IPS DF 6.9 (cell line): ENCODE measurements at regions not wholly inside any gene's neighbourhood (a gene's known extent, or its start where the extent isn't known, plus 50 kb on each side); places are given as distances from the start of the nearest gene placed in this dataset.

Source experiments
- DNase-seq: peaks from one replicate; pipeline ENCODE4 v3.0.0-alpha.2; 2013; ENCODE audit warnings: low read depth, low spot score
- H3K27ac ChIP-seq: one replicate; pipeline ENCODE4 v1.5.1; 2013; ENCODE audit warnings: low read length, control low read depth
- H3K27me3 ChIP-seq: 2 replicates; pipeline ENCODE4 v1.6.1; 2013; ENCODE audit warnings: mild to moderate bottlenecking, low read length; ENCODE audit not compliant: control insufficient read depth, insufficient read depth
- H3K36me3 ChIP-seq: 2 replicates; pipeline ENCODE4 v1.6.1; 2013; ENCODE audit warnings: low read length; ENCODE audit not compliant: control insufficient read depth, insufficient read depth
- H3K4me1 ChIP-seq: 2 replicates; pipeline ENCODE4 v1.6.1; 2013; ENCODE audit warnings: low read length; ENCODE audit not compliant: control insufficient read depth, insufficient read depth
- H3K4me3 ChIP-seq: 2 replicates; pipeline ENCODE4 v1.5.1; 2013; ENCODE audit warnings: mild to moderate bottlenecking, low read length
- H3K9me3 ChIP-seq: 2 replicates; pipeline ENCODE4 v1.6.1; 2013; ENCODE audit warnings: low read length, inconsistent platforms; ENCODE audit not compliant: control insufficient read depth, insufficient read depth
- WGBS: extraction: QIAGEN DNeasy Blood & Tissue Kit; methylation state at CpG from one replicate; pipeline ENCODE4 v1.1.7; 2013; ENCODE audit warnings: mixed read lengths, missing lambda C conversion rate; ENCODE audit not compliant: insufficient read length, insufficient coverage; 5-methylcytosine and 5-hydroxymethylcytosine counted together

DNA sequence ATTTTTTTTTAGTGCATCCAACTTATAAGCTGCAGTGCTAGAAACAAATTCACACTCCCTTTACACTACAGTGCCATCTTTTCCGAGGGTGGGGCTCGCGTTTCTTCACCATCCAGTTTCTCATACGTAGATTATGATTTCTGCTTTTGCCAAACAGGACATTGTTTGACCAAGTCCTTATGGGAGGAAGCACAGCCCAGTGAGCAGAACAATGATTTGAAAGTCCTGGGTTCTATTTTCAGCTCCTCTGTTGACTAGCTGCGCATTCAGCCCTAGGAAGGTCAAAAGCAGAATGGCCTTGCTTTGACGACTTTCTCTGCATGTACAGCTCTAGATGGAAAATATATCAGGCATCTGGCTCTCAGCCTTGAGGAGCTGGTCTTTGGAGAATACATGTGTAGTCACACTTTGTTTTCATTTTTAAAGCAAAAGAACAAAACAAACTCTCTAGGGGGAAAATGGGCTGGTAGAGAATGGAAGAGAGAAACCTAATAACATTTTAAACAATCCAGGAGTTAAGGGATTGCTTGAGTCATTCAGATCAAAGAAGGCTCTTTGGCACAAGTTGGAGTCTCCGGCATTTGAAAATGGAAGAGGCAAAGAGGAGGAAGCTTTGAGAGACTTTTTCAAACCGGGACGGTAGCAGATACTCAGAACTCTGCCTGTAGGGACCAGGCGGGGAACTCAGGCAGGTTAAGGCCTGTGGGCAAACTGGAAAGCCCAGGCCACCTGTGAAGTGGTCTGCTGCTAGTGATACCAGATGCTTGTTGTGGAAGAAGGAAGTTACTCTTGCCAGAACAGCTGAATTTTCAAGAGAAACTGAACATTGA lies 257.3 kb upstream of the PLEKHG7 start:
- WGBS, result no CpG with 5 or more reads among the region's 10 CpGs
- Histone ChIP-seq H3K27ac (no peak overlapping the region), H3K36me3 (no peaks in the 10 kb centered on the region), H3K4me3 (no peak overlapping the region), H3K4me1 (no peaks in the 10 kb centered on the region), H3K27me3 (no peaks in the 10 kb centered on the region), H3K9me3 (no peaks in the 10 kb centered on the region; the same call in 1 of the 2 replicates)
- no peak for DNase-seq

DNA sequence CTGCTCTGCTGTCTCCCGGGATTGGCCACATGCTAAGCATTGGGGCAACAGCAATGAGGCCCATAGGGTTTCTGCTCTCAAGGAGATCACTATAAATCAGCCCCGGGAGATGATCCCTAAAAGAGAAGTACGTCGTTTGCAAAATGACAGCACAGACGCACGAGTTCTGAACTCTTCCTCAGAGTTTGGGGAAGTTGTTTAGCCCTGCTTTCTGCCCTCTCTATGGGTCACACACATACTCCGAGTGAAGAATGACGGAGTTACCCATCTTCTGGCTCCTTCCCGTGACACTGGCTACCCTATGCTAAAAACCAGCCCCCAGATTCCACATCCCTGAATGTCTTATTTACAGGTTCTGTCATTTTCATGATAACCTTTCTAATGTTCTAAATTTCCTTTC lies 258.0 kb upstream of the PLEKHG7 start:
- Histone ChIP-seq H3K27me3 (no peaks in the 10 kb centered on the region), H3K4me3 (no peak overlapping the region), H3K36me3 (no peaks in the 10 kb centered on the region), H3K9me3 (no peaks in the 10 kb centered on the region; the same call in 1 of the 2 replicates), H3K4me1 (no peaks in the 10 kb centered on the region), H3K27ac (no peak overlapping the region)
- no CpG with 5 or more reads among the region's 9 CpGs for WGBS
- DNase-seq, result no peak

DNA sequence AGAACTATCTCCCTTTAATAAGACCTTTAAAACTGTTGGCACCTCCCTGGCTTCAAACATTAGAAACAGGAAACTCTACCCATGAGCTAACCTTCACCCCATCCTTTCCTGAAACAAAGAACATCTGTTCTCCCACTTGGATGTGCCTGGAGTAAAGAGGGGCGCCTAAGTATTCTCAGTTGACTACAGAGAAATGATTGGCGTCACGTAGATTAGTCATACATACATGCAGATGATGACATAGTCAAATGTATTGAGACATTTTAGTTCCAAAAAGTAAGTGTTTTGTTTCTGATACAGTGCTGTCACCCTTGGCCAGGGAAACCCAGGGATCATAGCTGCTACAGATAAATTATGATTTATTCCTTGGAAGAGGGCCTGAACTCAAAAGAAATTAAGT lies 260.0 kb upstream of the PLEKHG7 start:
- Histone ChIP-seq H3K36me3 (no peaks in the 10 kb centered on the region), H3K4me1 (peaks cover 1% of the 10 kb centered on the region; the same call in 1 of the 2 replicates), H3K27me3 (no peaks in the 10 kb centered on the region), H3K4me3 (no peak overlapping the region), H3K9me3 (no peaks in the 10 kb centered on the region; the same call in 1 of the 2 replicates), H3K27ac (no peak overlapping the region)
- DNase-seq, result no peak
- no CpG with 5 or more reads among the region's 3 CpGs for WGBS

DNA sequence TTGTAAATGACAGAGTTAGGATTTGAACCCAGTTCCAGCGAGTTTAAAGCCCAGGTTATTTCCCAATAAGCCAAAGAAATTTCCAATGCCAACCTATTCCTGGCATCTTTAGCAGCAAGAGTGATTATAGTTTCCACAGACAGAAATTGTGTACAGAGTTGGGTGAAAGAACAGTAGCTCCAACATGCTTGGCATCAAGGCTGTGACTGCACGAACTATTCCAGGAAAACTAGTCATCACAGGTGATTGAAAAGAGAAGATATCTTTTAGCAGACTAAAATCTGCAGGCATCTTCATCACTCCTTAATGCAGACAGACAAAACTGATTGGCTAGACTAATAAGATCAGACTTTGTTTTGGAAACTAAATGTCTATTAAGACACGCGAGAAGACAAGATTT lies 262.7 kb upstream of the PLEKHG7 start:
- no peak for DNase-seq
- Histone ChIP-seq H3K27ac (no peak overlapping the region), H3K4me3 (no peak overlapping the region), H3K4me1 (peaks cover 1% of the 10 kb centered on the region; the same call in 1 of the 2 replicates), H3K9me3 (no peaks in the 10 kb centered on the region; the same call in 1 of the 2 replicates), H3K36me3 (no peaks in the 10 kb centered on the region), H3K27me3 (no peaks in the 10 kb centered on the region)
- WGBS, result no CpG with 5 or more reads among the region's 4 CpGs

DNA sequence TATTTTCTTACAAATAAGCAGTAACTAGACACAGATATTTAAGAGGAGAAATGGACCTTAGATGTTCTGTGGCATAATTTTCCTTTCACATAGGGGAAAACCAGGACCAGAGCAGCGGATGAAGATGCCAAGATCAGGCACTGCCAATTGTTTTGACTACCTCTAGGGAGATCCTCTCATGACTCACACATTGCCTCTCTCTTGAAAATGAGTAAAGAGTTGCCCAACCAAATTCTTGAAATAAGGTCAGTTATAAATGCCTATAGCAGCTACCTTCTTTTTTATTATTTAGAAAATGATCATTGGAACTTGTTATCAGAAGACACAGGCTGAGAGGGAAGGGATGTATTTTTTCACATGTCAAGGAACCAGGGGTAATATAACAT lies 263.4 kb upstream of the PLEKHG7 start:
- no peaks in the 10 kb centered on the region for H3K9me3 ChIP-seq
- no peak for DNase-seq
- no peaks in the 10 kb centered on the region for H3K27me3 ChIP-seq
- H3K36me3 ChIP-seq, result no peaks in the 10 kb centered on the region
- H3K27ac ChIP-seq, result no peak overlapping the region
- peaks cover 1% of the 10 kb centered on the region; the same call in 1 of the 2 replicates for H3K4me1 ChIP-seq
- H3K4me3 ChIP-seq, result no peak overlapping the region
- WGBS, result no CpG with 5 or more reads among the region's 1 CpG

DNA sequence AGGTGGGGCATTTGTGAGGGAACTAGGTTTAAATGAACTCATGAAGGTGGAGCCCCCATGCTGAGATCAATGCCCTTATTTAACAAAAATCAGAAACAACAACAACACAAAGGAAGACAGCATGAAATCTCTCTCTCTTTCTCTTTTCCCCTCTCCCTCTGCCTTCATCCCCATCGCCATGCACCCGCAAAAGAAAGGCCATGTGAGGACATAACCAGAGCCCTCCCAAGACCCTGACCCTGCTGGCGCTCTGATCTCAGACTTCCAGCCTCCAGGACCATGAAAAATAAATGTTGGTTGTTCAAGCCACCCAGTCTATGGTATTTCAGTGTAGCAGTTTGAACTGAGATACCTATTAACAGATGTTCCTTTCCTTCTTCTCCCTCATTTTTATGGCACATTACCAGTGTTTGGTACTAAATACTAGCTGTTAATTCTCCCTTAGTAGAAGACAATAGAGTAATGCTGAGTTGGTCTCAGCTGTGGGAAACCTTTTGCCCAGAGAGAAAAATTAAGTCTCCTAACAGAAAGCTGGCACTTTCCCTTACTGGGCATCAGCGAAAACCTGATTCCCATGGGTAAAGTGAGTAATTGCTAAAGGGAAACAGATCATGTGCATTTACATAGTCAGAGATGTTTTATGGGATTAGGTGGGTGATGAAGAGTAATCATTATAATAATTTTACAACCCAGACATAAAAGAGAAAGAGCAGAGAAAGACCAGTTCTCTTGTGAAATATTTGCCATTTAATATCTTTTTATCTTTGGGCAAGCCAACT lies 264.0 kb upstream of the PLEKHG7 start:
- DNase-seq, result no peak
- Histone ChIP-seq H3K27me3 (no peaks in the 10 kb centered on the region), H3K36me3 (no peaks in the 10 kb centered on the region), H3K4me3 (no peak overlapping the region), H3K9me3 (no peaks in the 10 kb centered on the region), H3K4me1 (peaks cover 1% of the 10 kb centered on the region; the same call in 1 of the 2 replicates), H3K27ac (no peak overlapping the region)
- WGBS, result no CpG with 5 or more reads among the region's 4 CpGs

DNA sequence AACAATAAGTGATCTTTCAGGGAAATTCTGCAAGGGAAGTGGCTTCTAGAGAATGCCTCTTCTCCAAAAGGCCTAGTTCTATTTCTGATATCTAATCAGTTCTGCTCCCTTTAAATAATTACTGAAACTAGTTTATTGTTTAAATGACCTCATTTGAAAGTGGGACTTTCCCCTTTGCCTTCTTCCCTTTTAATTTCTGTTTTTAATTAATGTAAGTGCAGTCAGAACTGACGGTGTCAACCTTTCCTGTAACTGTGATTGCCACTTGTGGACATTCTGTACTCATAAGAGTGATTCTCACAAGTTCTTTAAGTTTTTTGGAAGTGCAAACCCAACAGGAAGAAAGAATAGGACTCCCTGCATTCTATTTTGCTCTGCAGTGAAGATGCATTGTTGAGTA lies 265.3 kb upstream of the PLEKHG7 start:
- WGBS, result no CpG with 5 or more reads among the region's 1 CpG

DNA sequence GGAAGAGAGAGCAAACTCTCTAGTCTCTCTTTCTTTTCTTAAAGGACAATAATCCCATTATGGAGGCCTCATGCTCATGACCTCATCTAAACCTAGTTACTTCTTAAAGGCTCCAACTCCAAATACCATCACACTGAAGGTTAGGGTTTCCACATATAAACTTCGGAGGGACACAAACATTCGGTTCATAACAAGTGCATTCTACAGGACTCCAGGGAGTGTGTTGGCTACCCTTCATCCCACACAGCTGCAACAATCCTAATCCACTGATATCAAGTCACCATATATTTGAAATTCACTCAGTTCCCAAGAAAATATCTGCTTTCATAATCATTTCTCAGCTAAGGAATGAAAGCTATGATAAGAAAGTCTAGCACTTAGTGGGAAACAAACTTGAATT lies 265.9 kb upstream of the PLEKHG7 start:
- no CpG with 5 or more reads among the region's 2 CpGs for WGBS
- Histone ChIP-seq H3K4me3 (no peak overlapping the region), H3K27ac (no peak overlapping the region), H3K9me3 (no peaks in the 10 kb centered on the region), H3K27me3 (no peaks in the 10 kb centered on the region), H3K4me1 (peaks cover 1% of the 10 kb centered on the region; the same call in 1 of the 2 replicates), H3K36me3 (no peaks in the 10 kb centered on the region)
- DNase-seq, result no peak

More for the DNA sequence above, 265.3 kb upstream of the PLEKHG7 start:
- Histone ChIP-seq H3K27ac (no peak overlapping the region), H3K27me3 (no peaks in the 10 kb centered on the region), H3K36me3 (no peaks in the 10 kb centered on the region), H3K4me3 (no peak overlapping the region), H3K4me1 (peaks cover 1% of the 10 kb centered on the region; the same call in 1 of the 2 replicates), H3K9me3 (no peaks in the 10 kb centered on the region)
- no peak for DNase-seq

DNA sequence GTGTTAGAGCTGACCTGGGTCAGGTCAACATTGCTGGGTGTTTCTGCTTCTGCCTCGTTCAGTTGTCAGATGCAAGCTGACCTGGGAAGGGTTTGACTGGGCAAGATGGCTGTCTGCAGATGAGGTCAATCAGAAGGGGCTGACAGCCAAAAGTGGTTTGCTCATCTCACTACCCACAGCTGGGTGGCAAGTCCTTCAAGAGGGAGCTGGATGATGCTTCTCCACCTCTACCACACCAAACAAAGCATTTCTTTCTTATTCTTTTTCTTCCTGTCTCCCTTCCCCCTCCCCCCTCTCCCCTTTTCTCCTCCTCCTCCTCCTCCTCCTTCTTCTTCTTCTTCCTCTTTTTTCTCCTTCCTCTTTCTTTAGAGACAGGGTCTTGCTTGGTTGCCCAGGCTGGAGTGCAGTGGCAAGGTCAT lies 268.2 kb upstream of the PLEKHG7 start:
- Histone ChIP-seq H3K36me3 (no peaks in the 10 kb centered on the region), H3K27me3 (no peaks in the 10 kb centered on the region), H3K4me1 (peaks cover 1% of the 10 kb centered on the region; the same call in 1 of the 2 replicates), H3K4me3 (no peak overlapping the region), H3K27ac (no peak overlapping the region), H3K9me3 (no peaks in the 10 kb centered on the region)
- DNase-seq, result no peak
- WGBS, result no CpG with 5 or more reads among the region's 1 CpG

DNA sequence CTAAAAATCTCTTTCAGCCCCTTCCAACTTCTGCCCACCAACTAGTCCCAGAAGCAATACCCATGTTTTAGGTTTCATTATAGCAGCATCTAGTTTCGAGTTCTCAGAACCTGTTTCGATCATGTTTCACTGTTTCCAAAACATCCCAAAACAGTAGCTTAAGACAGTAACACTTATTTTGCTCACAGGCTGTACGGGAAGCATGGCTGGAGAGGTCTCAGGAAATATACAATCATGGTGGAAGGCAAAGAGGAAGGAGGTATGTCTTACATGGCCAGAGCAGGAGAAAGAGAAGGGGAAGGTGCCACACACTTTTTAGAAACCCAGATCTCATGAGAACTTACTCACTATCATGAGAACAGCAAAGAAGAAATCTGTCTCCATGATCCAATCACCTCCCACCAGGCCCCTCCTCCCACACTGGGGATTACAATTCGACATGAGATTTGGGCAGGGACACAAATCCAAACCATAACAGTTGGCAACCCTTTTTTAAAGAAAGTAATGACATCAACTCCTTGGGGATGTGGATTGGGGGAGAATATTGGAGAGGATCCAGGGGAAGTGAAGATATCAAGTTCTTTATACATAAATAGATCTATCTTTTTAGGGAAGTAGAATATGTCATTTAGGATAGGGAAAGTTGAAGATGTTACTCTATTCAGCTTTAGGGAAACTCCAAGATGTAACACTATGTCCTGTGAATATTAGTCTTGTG lies 269.9 kb upstream of the PLEKHG7 start:
- DNase-seq, result no peak
- H3K36me3 ChIP-seq, result no peaks in the 10 kb centered on the region
- no peak overlapping the region for H3K4me3 ChIP-seq
- no peak overlapping the region for H3K27ac ChIP-seq
- H3K4me1 ChIP-seq, result no peaks in the 10 kb centered on the region
- H3K9me3 ChIP-seq, result no peaks in the 10 kb centered on the region
- H3K27me3 ChIP-seq, result no peaks in the 10 kb centered on the region
- WGBS, result no CpG with 5 or more reads among the region's 4 CpGs
